HepG2 (cell line): ENCODE measurements at regions not wholly inside any gene's neighbourhood (a gene's known extent, or its start where the extent isn't known, plus 50 kb on each side); places are given as distances from the start of the nearest gene placed in this dataset.
A peak's percentile ranks its signal among the peaks of the same experiment; 100 is the strongest.

ENCODE experiments used
- HDAC6 ChIP-seq: fragments of 200-600 bp; sonication (generic); IDR thresholded peaks from 2 replicates; pipeline ENCODE4 v1.7.0; 2017; ENCODE audit warnings: mild to moderate bottlenecking, antibody characterized with exemption, low read length, low read depth
- HIC2 ChIP-seq: sonication (generic); formaldehyde crosslinking; IDR thresholded peaks from 2 replicates; pipeline ENCODE4 v1.9.0; 2022; ENCODE audit warnings: low read depth, missing genetic modification reagents
- HOXD1 ChIP-seq: sonication (generic); formaldehyde crosslinking; IDR thresholded peaks from 2 replicates; pipeline ENCODE4 v1.5.0; 2020; ENCODE audit warnings: missing genetic modification reagents
- KIAA2018 ChIP-seq: sonication (generic); formaldehyde crosslinking; IDR thresholded peaks from 2 replicates; pipeline ENCODE4 v1.5.0; 2020; ENCODE audit warnings: mild to moderate bottlenecking, missing genetic modification reagents, borderline replicate concordance
- MEF2D ChIP-seq: sonication (generic); formaldehyde crosslinking; IDR thresholded peaks from 2 replicates; pipeline ENCODE4 v1.5.1; 2020; ENCODE audit warnings: mild to moderate bottlenecking, missing genetic modification reagents
- RBM39 ChIP-seq: fragments of 200-400 bp; formaldehyde crosslinking; IDR thresholded peaks from one replicate; pipeline ENCODE4 v1.6.1; 2018; ENCODE audit warnings: antibody characterized with exemption, mild to moderate bottlenecking, low read depth, low read length; ENCODE audit not compliant: poor library complexity, severe bottlenecking
- RXRA ChIP-seq: sonication (generic); formaldehyde crosslinking; IDR thresholded peaks from 2 replicates; pipeline ENCODE4 v1.5.1; 2020; ENCODE audit warnings: missing genetic modification reagents
- SNRNP70 ChIP-seq: fragments of 200-400 bp; formaldehyde crosslinking; IDR thresholded peaks from 2 replicates; pipeline ENCODE4 v1.6.1; 2017; ENCODE audit warnings: mild to moderate bottlenecking, low read depth, low read length, moderate library complexity
- TP53 ChIP-seq: sonication (generic); formaldehyde crosslinking; conservative IDR thresholded peaks from 2 replicates; pipeline ENCODE4 v1.4.0; 2020; ENCODE audit warnings: missing genetic modification reagents
- XRCC5 ChIP-seq: fragments of 200-400 bp; formaldehyde crosslinking; optimal IDR thresholded peaks from 2 replicates; pipeline ENCODE3; 2017; ENCODE audit warnings: mild to moderate bottlenecking, low read length
- ZGPAT ChIP-seq: IDR thresholded peaks from 2 replicates; pipeline ENCODE4 v1.6.1; 2016; ENCODE audit warnings: mild to moderate bottlenecking
- ZNF225 ChIP-seq: sonication (generic); formaldehyde crosslinking; IDR thresholded peaks from 2 replicates; pipeline ENCODE4 v1.4.0; 2020; ENCODE audit warnings: mild to moderate bottlenecking, missing genetic modification reagents
- ZNF24 ChIP-seq: fragments of 450-650 bp; IDR thresholded peaks from 2 replicates; pipeline ENCODE4 v1.6.1; 2017; ENCODE audit warnings: antibody characterized with exemption, mild to moderate bottlenecking
- ZNF326 ChIP-seq: sonication (generic); formaldehyde crosslinking; IDR thresholded peaks from 2 replicates; pipeline ENCODE4 v1.4.0; 2020; ENCODE audit warnings: missing genetic modification reagents, borderline replicate concordance
- ZNF816 ChIP-seq: sonication (generic); formaldehyde crosslinking; IDR thresholded peaks from 2 replicates; pipeline ENCODE4 v1.8.0; 2022; ENCODE audit warnings: missing genetic modification reagents, mild to moderate bottlenecking, borderline replicate concordance
- TF ChIP-seq, protein P1 (sequence below): conservative IDR thresholded peaks from 2 replicates; pipeline ENCODE4 v1.6.1; 2018; ENCODE audit warnings: missing genetic modification reagents

GRCh38 chr10:44857363-44858016 lies 53.6 kb upstream of the TMEM72 start (continued):
- no peak for TF ChIP-seq KIAA2018 (CRISPR knock-in tag)
- no peak for TF ChIP-seq MEF2D (CRISPR knock-in tag)
- no peak for TF ChIP-seq HIC2
- no peak for TF ChIP-seq ZGPAT (CRISPR knock-in tag)
- TF ChIP-seq RXRA (CRISPR knock-in tag) = no peak
- no peak for TF ChIP-seq HDAC6
- TF ChIP-seq HOXD1 (CRISPR knock-in tag) = no peak
- no peak for TF ChIP-seq SNRNP70
- TF ChIP-seq ZNF326 (CRISPR knock-in tag) = no peak
- no peak for TF ChIP-seq ZNF816 (CRISPR knock-in tag)
- TF ChIP-seq ZNF225 (CRISPR knock-in tag) = no peak
- no peak for TF ChIP-seq TP53
- TF ChIP-seq, protein P1, sequence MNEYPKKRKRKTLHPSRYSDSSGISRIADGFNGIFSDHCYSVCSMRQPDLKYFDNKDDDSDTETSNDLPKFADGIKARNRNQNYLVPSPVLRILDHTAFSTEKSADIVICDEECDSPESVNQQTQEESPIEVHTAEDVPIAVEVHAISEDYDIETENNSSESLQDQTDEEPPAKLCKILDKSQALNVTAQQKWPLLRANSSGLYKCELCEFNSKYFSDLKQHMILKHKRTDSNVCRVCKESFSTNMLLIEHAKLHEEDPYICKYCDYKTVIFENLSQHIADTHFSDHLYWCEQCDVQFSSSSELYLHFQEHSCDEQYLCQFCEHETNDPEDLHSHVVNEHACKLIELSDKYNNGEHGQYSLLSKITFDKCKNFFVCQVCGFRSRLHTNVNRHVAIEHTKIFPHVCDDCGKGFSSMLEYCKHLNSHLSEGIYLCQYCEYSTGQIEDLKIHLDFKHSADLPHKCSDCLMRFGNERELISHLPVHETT (CRISPR knock-in tag) = no peak
- TF ChIP-seq RBM39 = no peak
- peak; percentile 46 for TF ChIP-seq XRCC5
- no peak for TF ChIP-seq ZNF24
